ENCODE measurements at regions not wholly inside any gene's neighbourhood (a gene's known extent, or its start where the extent isn't known, plus 50 kb on each side); places are given as distances from the start of the nearest gene placed in this dataset.

DNA sequence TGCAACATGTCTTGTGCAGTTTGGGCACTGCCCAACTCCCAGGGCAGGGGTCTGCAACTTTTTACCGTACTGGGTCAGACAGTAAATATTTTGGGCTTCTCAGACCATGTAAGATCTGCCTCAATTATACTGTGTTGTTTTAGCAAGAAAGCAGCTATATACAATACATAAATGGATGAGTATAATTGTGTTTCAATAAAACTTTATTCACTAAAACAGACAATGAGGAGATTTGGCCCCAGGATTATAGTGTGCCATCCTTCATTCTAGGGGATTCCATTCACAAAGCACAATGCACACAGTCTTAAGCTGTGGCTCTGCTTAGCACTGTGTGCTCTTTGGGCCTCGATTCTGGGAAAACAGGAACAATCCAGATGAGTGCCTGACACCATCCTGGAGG, 354.4 kb upstream of the PROK2 start:
- ATAC-seq (no peak), DNase-seq (no peak)
- no peak overlapping the region for H3K4me3 Mint-ChIP-seq
- ChIA-PET POLR2A (no interaction called here), CTCF (no interaction called here)
- intact Hi-C loops (cut with DNase I, micrococcal nuclease): loop anchor here (2.0 to 5.0 kb wide), 7 partner anchors 118 to 495 kb away; partner anchors contain the start of gene RYBP (in 1 of the 2)
- no peaks in the 10 kb centered on the region for H3K9me3 Mint-ChIP-seq (ENCODE audit: low read depth)
- no peaks in the 10 kb centered on the region for H3K36me3 Mint-ChIP-seq (ENCODE audit: low read depth)
- peaks cover 42% of the 10 kb centered on the region for H3K4me1 Mint-ChIP-seq
- no peaks in the 10 kb centered on the region for H3K27me3 Mint-ChIP-seq
- H3K27ac Mint-ChIP-seq: no peak overlapping the region

DNA sequence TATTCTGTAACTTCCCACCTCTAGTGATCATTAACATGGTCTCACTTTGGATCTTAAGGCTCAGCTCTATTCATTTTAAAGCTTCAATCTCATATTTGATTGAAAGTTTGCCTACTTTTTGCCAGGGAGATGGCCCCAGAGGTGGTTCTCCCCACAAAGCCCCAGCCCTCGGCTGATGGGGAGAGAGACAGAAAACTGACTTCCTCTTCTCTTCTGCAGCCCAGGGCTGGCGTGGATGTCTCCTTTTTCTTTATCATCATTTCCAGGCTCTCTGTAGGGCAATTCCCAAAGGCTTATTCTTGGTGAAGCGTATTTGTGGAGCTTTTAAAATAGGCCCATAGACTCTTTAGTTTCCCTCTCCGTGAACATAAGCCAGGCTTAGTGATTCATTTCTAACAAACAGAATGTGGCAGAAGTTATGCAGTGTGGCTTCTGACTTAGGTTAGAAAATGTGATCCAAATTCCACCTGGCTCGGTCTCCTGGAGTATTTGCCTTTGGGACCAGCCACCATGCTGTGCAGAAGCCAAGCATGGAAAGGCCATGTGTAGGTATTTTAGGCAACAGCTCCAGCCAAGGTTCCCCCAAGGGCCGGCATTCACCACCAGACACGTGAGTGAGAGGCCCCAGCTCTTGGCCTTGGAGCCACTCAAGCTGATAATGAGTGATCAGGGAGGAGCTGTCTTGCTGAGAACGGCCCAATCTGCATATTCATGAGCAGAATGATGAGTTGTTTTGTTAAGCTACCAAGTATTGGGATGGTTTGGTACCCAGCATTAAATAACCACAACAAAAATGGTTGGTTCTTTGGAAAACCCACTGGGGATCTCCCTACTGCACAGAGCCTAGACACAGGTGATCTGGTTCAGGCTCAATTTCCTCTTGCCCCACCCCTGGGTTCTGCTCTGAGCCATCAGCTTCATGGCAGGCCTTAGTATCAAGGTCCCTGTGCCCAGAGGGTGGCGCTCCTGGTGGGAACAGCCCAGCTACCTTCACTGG, 353.2 kb upstream of the PROK2 start:
- H3K4me1 Mint-ChIP-seq: peaks cover 48% of the 10 kb centered on the region
- ATAC-seq: peak; percentile 91
- H3K36me3 Mint-ChIP-seq (ENCODE audit: low read depth): no peaks in the 10 kb centered on the region
- intact Hi-C loops (cut with DNase I, micrococcal nuclease): loop anchor here (1.0 to 5.0 kb wide), 10 partner anchors 37 to 497 kb away; partner anchors contain the start of gene RYBP (in 1 of the 2)
- H3K9me3 Mint-ChIP-seq (ENCODE audit: low read depth): peaks cover 2% of the 10 kb centered on the region
- H3K27me3 Mint-ChIP-seq: peaks cover 2% of the 10 kb centered on the region
- POLR2A ChIA-PET: interaction anchor here (0.6 to 1.0 kb wide), 3 partner anchors 9 to 168 kb away, joined by 3 to 4 read pairs (median 3); no protein-coding TSS in a partner anchor
- CTCF ChIA-PET: interaction anchor here (0.6 to 1.1 kb wide), 6 partner anchors 38 to 494 kb away, joined by 3 to 5 read pairs (median 4); no protein-coding TSS in a partner anchor
- H3K4me3 Mint-ChIP-seq: no peak overlapping the region
- H3K27ac Mint-ChIP-seq: peak overlapping the region; percentile 78
- peak; percentile 74 for DNase-seq

- intact Hi-C loops (cut with DNase I, micrococcal nuclease): loop anchor here (5.0 kb wide), 6 partner anchors 122 to 347 kb away; partner anchors contain the start of gene RYBP (in 1 of the 2)
- ATAC-seq (no peak), DNase-seq (no peak)
- ChIA-PET CTCF (no interaction called here), POLR2A (no interaction called here)
- peak overlapping the region; percentile 54 for H3K4me3 Mint-ChIP-seq
- peaks cover 48% of the 10 kb centered on the region for H3K4me1 Mint-ChIP-seq
- H3K27me3 Mint-ChIP-seq: peaks cover 2% of the 10 kb centered on the region
- H3K36me3 Mint-ChIP-seq (ENCODE audit: low read depth): no peaks in the 10 kb centered on the region
- H3K9me3 Mint-ChIP-seq (ENCODE audit: low read depth): peaks cover 2% of the 10 kb centered on the region
- H3K27ac Mint-ChIP-seq: peak overlapping the region; percentile 85
These were observed 350.7 kb upstream of the PROK2 start for GRCh38 chr3:72135636-72136035.

DNA sequence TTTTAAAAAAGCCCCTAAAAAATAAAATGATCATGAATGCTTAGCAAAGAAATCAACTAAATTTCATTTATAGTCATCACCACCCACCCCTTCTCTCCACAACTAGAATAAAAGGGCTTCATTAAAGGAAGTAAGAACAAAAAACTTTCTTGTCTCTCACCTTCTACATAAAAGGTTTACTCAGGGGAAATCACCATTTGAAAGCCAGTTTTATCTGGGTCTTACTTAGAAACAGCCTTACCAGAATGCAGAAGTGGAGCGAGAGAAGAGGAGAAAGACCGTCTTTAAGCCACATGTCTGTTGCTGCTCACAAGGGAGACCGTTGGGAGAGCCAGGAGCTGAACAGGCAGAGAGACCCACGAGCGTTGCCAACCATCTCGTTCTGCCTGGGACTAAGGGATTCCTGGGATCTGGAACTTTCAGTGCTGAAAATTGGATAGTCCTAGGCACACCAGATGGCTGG, 350.1 kb upstream of the PROK2 start:
- Mint-ChIP-seq H3K9me3 (ENCODE audit: low read depth) (peaks cover 2% of the 10 kb centered on the region), H3K36me3 (ENCODE audit: low read depth) (no peaks in the 10 kb centered on the region), H3K27ac (peak overlapping the region; percentile 85), H3K27me3 (peaks cover 2% of the 10 kb centered on the region), H3K4me3 (peak overlapping the region; percentile 54), H3K4me1 (peaks cover 48% of the 10 kb centered on the region)
- intact Hi-C loops (cut with DNase I, micrococcal nuclease): loop anchor here (5.0 kb wide), 6 partner anchors 122 to 347 kb away; partner anchors contain the start of gene RYBP (in 1 of the 2)
- peak; percentile 16 for DNase-seq
- ATAC-seq: peak; percentile 62
- POLR2A ChIA-PET: no interaction called here
- CTCF ChIA-PET: no interaction called here

- ChIA-PET POLR2A (no interaction called here), CTCF (interaction anchor here (0.6 kb wide), 1 partner anchor 73 kb away, joined by 3 read pairs; no protein-coding TSS in a partner anchor)
- ATAC-seq (no peak), DNase-seq (no peak)
- intact Hi-C loops (cut with DNase I, micrococcal nuclease): no loop called here
- Mint-ChIP-seq H3K4me3 (no peak overlapping the region), H3K27me3 (peaks cover 2% of the 10 kb centered on the region), H3K36me3 (ENCODE audit: low read depth) (no peaks in the 10 kb centered on the region), H3K9me3 (ENCODE audit: low read depth) (peaks cover 2% of the 10 kb centered on the region), H3K27ac (peak overlapping the region; percentile 67), H3K4me1 (peaks cover 41% of the 10 kb centered on the region)
These were observed 348.5 kb upstream of the PROK2 start for GRCh38 chr3:72133329-72134011.

- no peaks in the 10 kb centered on the region for H3K36me3 Mint-ChIP-seq (ENCODE audit: low read depth)
- CTCF ChIA-PET: interaction anchor here (0.7 kb wide), 2 partner anchors 19 to 420 kb away, joined by 3 read pairs; no protein-coding TSS in a partner anchor
- POLR2A ChIA-PET: no interaction called here
- peaks cover 26% of the 10 kb centered on the region for H3K4me1 Mint-ChIP-seq
- DNase-seq (no peak), ATAC-seq (no peak)
- no peak overlapping the region for H3K27ac Mint-ChIP-seq
- intact Hi-C loops (cut with DNase I, micrococcal nuclease): no loop called here
- no peak overlapping the region for H3K4me3 Mint-ChIP-seq
- peaks cover 2% of the 10 kb centered on the region for H3K9me3 Mint-ChIP-seq (ENCODE audit: low read depth)
- peaks cover 2% of the 10 kb centered on the region for H3K27me3 Mint-ChIP-seq
These were observed 347.0 kb upstream of the PROK2 start for GRCh38 chr3:72131899-72132298.

DNA sequence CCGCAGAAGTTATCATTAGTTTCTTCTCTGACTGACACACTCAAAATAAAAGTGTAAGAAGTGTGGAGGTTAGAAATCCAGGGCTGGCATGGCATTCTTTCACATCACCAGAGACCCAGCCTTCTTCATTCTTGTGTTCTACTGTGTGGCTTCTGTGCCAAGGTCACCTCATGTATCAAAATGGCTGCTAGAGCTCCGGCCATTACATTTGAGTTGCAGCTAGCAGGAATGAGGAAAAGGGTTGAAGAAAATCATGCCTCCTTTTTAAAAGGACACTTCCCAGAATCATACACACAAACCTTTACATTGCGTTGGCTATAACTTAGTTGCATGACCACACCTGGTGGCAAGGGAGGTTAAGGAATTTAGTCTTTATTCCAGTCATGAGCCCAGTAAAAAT, 345.6 kb upstream of the PROK2 start:
- ChIA-PET POLR2A (no interaction called here), CTCF (no interaction called here)
- Mint-ChIP-seq H3K4me1 (peaks cover 19% of the 10 kb centered on the region), H3K27me3 (peaks cover 5% of the 10 kb centered on the region), H3K36me3 (ENCODE audit: low read depth) (no peaks in the 10 kb centered on the region), H3K9me3 (ENCODE audit: low read depth) (peaks cover 2% of the 10 kb centered on the region), H3K4me3 (no peak overlapping the region), H3K27ac (no peak overlapping the region)
- intact Hi-C loops (cut with DNase I, micrococcal nuclease): no loop called here
- DNase-seq: no peak
- no peak for ATAC-seq

DNA sequence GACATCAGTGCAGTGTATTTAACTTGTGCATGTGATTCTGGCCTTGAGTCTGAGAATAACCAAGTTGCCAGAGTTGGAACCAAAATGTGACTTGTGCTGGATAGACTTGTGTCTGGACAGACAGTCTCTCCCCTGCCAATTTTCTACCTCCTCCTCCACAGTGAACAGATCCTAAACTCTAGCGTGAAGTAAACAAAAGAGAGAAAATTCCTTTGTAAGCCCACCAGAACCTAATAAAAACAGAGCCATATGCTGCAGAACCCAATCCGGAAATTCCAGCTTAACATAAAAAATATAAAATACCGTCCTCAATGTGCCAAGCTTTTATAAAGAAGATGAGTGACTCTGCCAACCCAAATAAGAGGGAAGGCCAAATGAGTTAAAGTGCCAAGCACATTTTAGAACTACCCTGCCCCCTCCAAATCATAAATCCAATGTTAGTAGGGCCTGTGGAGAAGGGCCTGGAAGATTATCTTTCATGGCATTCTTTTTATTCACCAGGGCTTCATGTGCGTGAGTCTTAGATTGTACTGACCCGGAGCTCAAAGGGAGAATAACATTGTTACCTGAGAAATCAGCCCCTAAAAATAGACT, 344.6 kb upstream of the PROK2 start:
- Mint-ChIP-seq H3K4me1 (peaks cover 9% of the 10 kb centered on the region), H3K36me3 (ENCODE audit: low read depth) (no peaks in the 10 kb centered on the region), H3K4me3 (no peak overlapping the region), H3K27me3 (peaks cover 5% of the 10 kb centered on the region), H3K9me3 (ENCODE audit: low read depth) (peaks cover 2% of the 10 kb centered on the region), H3K27ac (no peak overlapping the region)
- DNase-seq (no peak), ATAC-seq (no peak)
- POLR2A ChIA-PET: interaction anchor here (1.0 kb wide), 1 partner anchor 9 kb away, joined by 4 read pairs; no protein-coding TSS in a partner anchor
- CTCF ChIA-PET: interaction anchor here (1.2 kb wide), 1 partner anchor 28 kb away, joined by 4 read pairs; no protein-coding TSS in a partner anchor
- intact Hi-C loops (cut with DNase I, micrococcal nuclease): no loop called here

DNA sequence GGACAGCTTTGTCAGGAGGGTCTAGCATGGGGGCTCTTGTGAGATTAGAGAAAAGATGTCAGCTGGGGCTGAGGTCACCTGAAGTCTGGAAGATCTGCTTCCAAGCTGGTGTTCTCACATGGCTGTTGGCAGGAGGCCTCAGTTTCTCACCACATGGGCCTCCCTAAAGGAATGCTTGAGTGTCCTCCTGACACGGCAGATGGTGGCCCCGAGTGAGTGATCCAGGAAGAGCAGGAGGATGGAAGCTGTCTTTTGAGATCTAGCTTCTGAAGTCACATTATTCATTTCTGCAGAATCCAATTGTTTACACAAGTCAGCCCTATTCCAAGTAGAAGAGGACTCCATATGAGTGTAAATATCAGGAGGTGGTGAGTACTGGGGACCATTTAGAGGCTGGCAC, 344.0 kb upstream of the PROK2 start:
- Mint-ChIP-seq H3K36me3 (ENCODE audit: low read depth) (no peaks in the 10 kb centered on the region), H3K4me1 (peaks cover 7% of the 10 kb centered on the region), H3K27me3 (peaks cover 5% of the 10 kb centered on the region), H3K4me3 (no peak overlapping the region), H3K27ac (no peak overlapping the region), H3K9me3 (ENCODE audit: low read depth) (peaks cover 2% of the 10 kb centered on the region)
- DNase-seq (no peak), ATAC-seq (no peak)
- CTCF ChIA-PET: interaction anchor here (0.5 to 1.2 kb wide), 2 partner anchors 27 to 749 kb away, joined by 4 read pairs; no protein-coding TSS in a partner anchor
- intact Hi-C loops (cut with DNase I, micrococcal nuclease): no loop called here
- POLR2A ChIA-PET: interaction anchor here (1.0 kb wide), 1 partner anchor 9 kb away, joined by 4 read pairs; no protein-coding TSS in a partner anchor

DNA sequence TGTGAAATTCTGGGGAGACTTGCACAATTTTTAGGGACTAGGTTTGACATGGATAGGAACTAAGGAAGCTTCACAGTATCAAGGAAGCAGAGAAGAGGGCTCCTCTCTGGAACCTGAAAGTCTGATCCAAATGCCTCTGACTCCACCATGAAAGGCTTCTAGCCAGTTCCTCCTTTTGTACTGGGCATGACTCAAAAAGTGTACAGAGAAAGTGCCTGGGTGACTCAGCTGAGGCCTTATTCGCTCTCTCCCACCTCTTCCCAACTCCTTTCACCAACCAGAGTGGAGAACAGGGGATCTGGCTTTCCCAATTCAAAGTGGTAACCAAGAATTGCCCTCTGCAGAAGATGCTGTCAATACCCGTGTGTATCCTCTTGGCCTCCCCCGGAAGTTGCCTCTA, 342.9 kb upstream of the PROK2 start:
- Mint-ChIP-seq H3K36me3 (ENCODE audit: low read depth) (no peaks in the 10 kb centered on the region), H3K27ac (no peak overlapping the region), H3K4me3 (no peak overlapping the region), H3K4me1 (peaks cover 9% of the 10 kb centered on the region), H3K27me3 (peaks cover 3% of the 10 kb centered on the region), H3K9me3 (ENCODE audit: low read depth) (no peaks in the 10 kb centered on the region)
- ChIA-PET POLR2A (no interaction called here), CTCF (no interaction called here)
- intact Hi-C loops (cut with DNase I, micrococcal nuclease): no loop called here
- peak; percentile 36 for ATAC-seq
- no peak for DNase-seq

DNA sequence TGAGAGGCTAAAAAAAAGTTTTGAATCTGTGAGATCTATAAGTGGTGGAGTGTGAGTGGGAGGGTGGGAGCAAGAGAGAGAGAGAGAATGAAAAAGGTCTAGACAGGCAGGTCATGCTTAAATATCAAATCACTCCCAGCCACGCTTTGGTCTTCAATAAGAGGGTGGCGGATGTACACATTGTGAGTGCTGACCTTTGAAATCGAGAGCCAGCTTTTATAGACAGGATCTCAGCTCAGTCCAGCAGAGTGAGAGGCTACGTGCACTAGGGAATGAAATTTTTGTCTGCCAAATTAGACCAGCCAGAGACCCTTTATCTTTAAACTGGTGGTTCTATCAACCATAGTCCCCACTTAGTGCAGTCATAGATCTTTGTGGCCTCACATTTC, 342.3 kb upstream of the PROK2 start:
- H3K36me3 Mint-ChIP-seq (ENCODE audit: low read depth): no peaks in the 10 kb centered on the region
- H3K27ac Mint-ChIP-seq: no peak overlapping the region
- no peak overlapping the region for H3K4me3 Mint-ChIP-seq
- H3K27me3 Mint-ChIP-seq: peaks cover 3% of the 10 kb centered on the region
- no peak for ATAC-seq
- intact Hi-C loops (cut with DNase I, micrococcal nuclease): no loop called here
- H3K9me3 Mint-ChIP-seq (ENCODE audit: low read depth): no peaks in the 10 kb centered on the region
- DNase-seq: no peak
- CTCF ChIA-PET: no interaction called here
- peaks cover 9% of the 10 kb centered on the region for H3K4me1 Mint-ChIP-seq
- POLR2A ChIA-PET: no interaction called here
